Left forelimb (tissue), 1 donor: ENCODE measurements at regions not wholly inside any gene's neighbourhood (a gene's known extent, or its start where the extent isn't known, plus 50 kb on each side); places are given as distances from the start of the nearest gene placed in this dataset.
"Not testable (repeated sequence)": the region's sequence is repeated elsewhere in the genome, so short reads cannot be mapped to it uniquely, and the experiment has no call there.

Source experiments
- DNase-seq: peaks from one replicate; pipeline ENCODE4 v3.0.0-alpha.2; 2018; ENCODE audit warnings: low spot score

- DNase-seq: no peak
These were observed 344.9 kb downstream of the ADGRL2 start for GRCh38 chr1:82145656-82146055.

GRCh38 chr1:82143108-82143833 lies 342.5 kb downstream of the ADGRL2 start:
- DNase-seq: no peak

GRCh38 chr1:82141390-82141789 lies 340.7 kb downstream of the ADGRL2 start:
- no peak for DNase-seq

GRCh38 chr1:82139751-82140468 lies 339.2 kb downstream of the ADGRL2 start:
- DNase-seq: no peak

- not testable (repeated sequence) for DNase-seq
These were observed 335.6 kb downstream of the ADGRL2 start for GRCh38 chr1:82136351-82136750.

GRCh38 chr1:82125866-82126265 lies 325.1 kb downstream of the ADGRL2 start:
- no peak for DNase-seq

GRCh38 chr1:82125119-82125518 lies 324.4 kb downstream of the ADGRL2 start:
- DNase-seq: no peak

- no peak for DNase-seq
These were observed 320.7 kb downstream of the ADGRL2 start for GRCh38 chr1:82121421-82121820.

- no peak for DNase-seq
These were observed 315.4 kb downstream of the ADGRL2 start for GRCh38 chr1:82116105-82116504.

GRCh38 chr1:82114887-82115286 lies 314.2 kb downstream of the ADGRL2 start:
- no peak for DNase-seq

GRCh38 chr1:82110366-82111254 lies 309.9 kb downstream of the ADGRL2 start:
- DNase-seq: no peak

GRCh38 chr1:82108843-82109242 lies 308.1 kb downstream of the ADGRL2 start:
- DNase-seq: no peak

GRCh38 chr1:82106672-82107071 lies 305.9 kb downstream of the ADGRL2 start:
- DNase-seq: no peak

GRCh38 chr1:82099170-82099569 lies 298.4 kb downstream of the ADGRL2 start:
- no peak for DNase-seq

GRCh38 chr1:82094136-82094535 lies 293.4 kb downstream of the ADGRL2 start:
- DNase-seq: no peak

GRCh38 chr1:82091729-82092128 lies 291.0 kb downstream of the ADGRL2 start:
- DNase-seq: no peak

GRCh38 chr1:82091265-82091664 lies 290.5 kb downstream of the ADGRL2 start:
- DNase-seq: no peak

- no peak for DNase-seq
These were observed 289.4 kb downstream of the ADGRL2 start for GRCh38 chr1:82090104-82090503.

- no peak for DNase-seq
These were observed 286.0 kb downstream of the ADGRL2 start for GRCh38 chr1:82086739-82087138.

- no peak for DNase-seq
These were observed 278.9 kb downstream of the ADGRL2 start for GRCh38 chr1:82079607-82080006.

GRCh38 chr1:82073659-82074058 lies 272.9 kb downstream of the ADGRL2 start:
- DNase-seq: no peak

GRCh38 chr1:82073071-82073470 lies 272.3 kb downstream of the ADGRL2 start:
- DNase-seq: no peak

- DNase-seq: no peak
These were observed 265.2 kb downstream of the ADGRL2 start for GRCh38 chr1:82065916-82066315.
